SU-DHL-6 (cell line): ENCODE measurements at regions not wholly inside any gene's neighbourhood (a gene's known extent, or its start where the extent isn't known, plus 50 kb on each side); places are given as distances from the start of the nearest gene placed in this dataset.
"Not testable (repeated sequence)": the region's sequence is repeated elsewhere in the genome, so short reads cannot be mapped to it uniquely, and the experiment has no call there.

Experiments
- H2AFZ ChIP-seq: fragments of 200-600 bp; sonication (generic); 2 replicates; pipeline ENCODE4 v1.6.1; 2014; ENCODE audit warnings: low read depth, mild to moderate bottlenecking, moderate library complexity, mixed read lengths, antibody characterized with exemption, low read length; ENCODE audit not compliant: severe bottlenecking
- H3F3A ChIP-seq: fragments of 200-600 bp; shearing (Covaris generic); 2 replicates; pipeline ENCODE4 v1.6.0; 2016; ENCODE audit warnings: antibody characterized with exemption, mild to moderate bottlenecking; ENCODE audit not compliant: insufficient read depth
- H3K27ac ChIP-seq: fragments of 200-600 bp; sonication (generic); 2 replicates; pipeline ENCODE4 v1.5.1; 2016; ENCODE audit warnings: low read depth, mild to moderate bottlenecking, low read length, moderate library complexity, mixed read lengths
- H3K27me3 ChIP-seq: fragments of 200-600 bp; sonication (generic), shearing (Covaris generic); 2 replicates; pipeline ENCODE4 v1.6.0; 2014; ENCODE audit warnings: mild to moderate bottlenecking, low read length
- H3K36me3 ChIP-seq: fragments of 200-600 bp; sonication (generic); 2 replicates; pipeline ENCODE4 v1.6.1; 2014; ENCODE audit warnings: mild to moderate bottlenecking, low read length, mixed read lengths
- H3K4me2 ChIP-seq: fragments of 300-600, 200-600 bp; shearing (Covaris generic), sonication (generic); 2 replicates; pipeline ENCODE4 v1.6.0; 2014; ENCODE audit warnings: low read length, low read depth, mild to moderate bottlenecking; ENCODE audit not compliant: poor library complexity, severe bottlenecking
- H3K4me3 ChIP-seq: fragments of 200-600 bp; sonication (generic); 2 replicates; pipeline ENCODE4 v1.5.1; 2014; ENCODE audit warnings: antibody characterized with exemption, low read length, mild to moderate bottlenecking, mixed read lengths; ENCODE audit not compliant: insufficient read depth, poor library complexity, severe bottlenecking
- H3K79me2 ChIP-seq: fragments of 200-600 bp; sonication (generic); 2 replicates; pipeline ENCODE4 v1.6.1; 2014; ENCODE audit warnings: mild to moderate bottlenecking, low read length, moderate library complexity; ENCODE audit not compliant: insufficient read depth
- H3K9ac ChIP-seq: fragments of 200-600 bp; sonication (generic); 2 replicates; pipeline ENCODE4 v1.7.0; 2014; ENCODE audit warnings: mild to moderate bottlenecking, low read length
- H3K9me2 ChIP-seq: fragments of 200-600 bp; sonication (generic); replicated peaks from 2 replicates; pipeline ENCODE4 v1.6.1; 2014; ENCODE audit warnings: low read length; ENCODE audit not compliant: insufficient read depth
- H3K9me3 ChIP-seq: fragments of 200-600 bp; sonication (generic); 2 replicates; pipeline ENCODE4 v1.6.1; 2014; ENCODE audit warnings: low read length, mixed read lengths; ENCODE audit not compliant: insufficient read depth
- H4K20me1 ChIP-seq: fragments of 200-600 bp; sonication (generic); 2 replicates; pipeline ENCODE4 v1.6.1; 2014; ENCODE audit warnings: low read depth, mild to moderate bottlenecking, antibody characterized with exemption, low read length, moderate library complexity, mixed read lengths
- CTCF ChIP-seq: fragments of 200-600 bp; sonication (generic); IDR thresholded peaks from one replicate; pipeline ENCODE4 v1.5.1; 2017; ENCODE audit warnings: antibody characterized with exemption, mild to moderate bottlenecking, low read length, moderate library complexity; ENCODE audit not compliant: insufficient read depth, poor library complexity, severe bottlenecking
- EZH2phosphoT487 ChIP-seq: fragments of 200-600 bp; sonication (generic), shearing (Covaris generic); conservative IDR thresholded peaks from 2 replicates; pipeline ENCODE4 v1.6.1; 2018; ENCODE audit warnings: mild to moderate bottlenecking, antibody characterized with exemption, low read length, moderate library complexity, mixed read lengths

- no peaks in the 10 kb centered on the region for H3K27me3 ChIP-seq
- H3K9me3 ChIP-seq, result no peaks in the 10 kb centered on the region
- no peaks in the 10 kb centered on the region for H4K20me1 ChIP-seq
- no peak for TF ChIP-seq CTCF
- TF ChIP-seq EZH2phosphoT487, result no peak
- no peak overlapping the region for H3K9ac ChIP-seq
- H3K36me3 ChIP-seq, result no peaks in the 10 kb centered on the region
- H2AFZ ChIP-seq, result no peak overlapping the region
- H3K79me2 ChIP-seq, result no peaks in the 10 kb centered on the region
- H3K27ac ChIP-seq, result no peak overlapping the region
- no peak overlapping the region for H3K4me3 ChIP-seq
- no peak overlapping the region for H3K4me2 ChIP-seq
- no peaks in the 10 kb centered on the region for H3F3A ChIP-seq
- H3K9me2 ChIP-seq, result no peaks in the 10 kb centered on the region
These were observed 742.8 kb downstream of the NR2F1-AS1 start for GRCh38 chr5:92838253-92838652.

- Histone ChIP-seq H3K4me3 (no peak overlapping the region), H2AFZ (no peak overlapping the region), H3F3A (no peaks in the 10 kb centered on the region), H3K4me2 (no peak overlapping the region), H3K27me3 (no peaks in the 10 kb centered on the region), H3K36me3 (no peaks in the 10 kb centered on the region), H3K9ac (no peak overlapping the region), H3K79me2 (no peaks in the 10 kb centered on the region), H3K27ac (no peak overlapping the region), H4K20me1 (no peaks in the 10 kb centered on the region), H3K9me2 (no peaks in the 10 kb centered on the region), H3K9me3 (no peaks in the 10 kb centered on the region)
- TF ChIP-seq CTCF (no peak), EZH2phosphoT487 (no peak)
These were observed 743.9 kb downstream of the NR2F1-AS1 start for GRCh38 chr5:92836855-92837755.

GRCh38 chr5:92835712-92836111 is 745.3 kb downstream of the NR2F1-AS1 start:
- Histone ChIP-seq H3K36me3 (no peaks in the 10 kb centered on the region), H4K20me1 (no peaks in the 10 kb centered on the region), H3K9ac (no peak overlapping the region), H3K27ac (no peak overlapping the region), H3K9me3 (no peaks in the 10 kb centered on the region), H3K79me2 (no peaks in the 10 kb centered on the region), H2AFZ (no peak overlapping the region), H3K9me2 (no peaks in the 10 kb centered on the region), H3K27me3 (no peaks in the 10 kb centered on the region), H3K4me3 (no peak overlapping the region), H3F3A (no peaks in the 10 kb centered on the region), H3K4me2 (no peak overlapping the region)
- no peak for TF ChIP-seq EZH2phosphoT487
- no peak for TF ChIP-seq CTCF

GRCh38 chr5:92823551-92823950 is 757.5 kb downstream of the NR2F1-AS1 start:
- H3K27ac ChIP-seq, H2AFZ ChIP-seq, H3F3A ChIP-seq, H3K36me3 ChIP-seq, H4K20me1 ChIP-seq, H3K27me3 ChIP-seq, H3K9ac ChIP-seq, H3K4me2 ChIP-seq, H3K9me2 ChIP-seq, H3K4me3 ChIP-seq, H3K9me3 ChIP-seq, H3K79me2 ChIP-seq: not testable (repeated sequence)
